ENCODE measurements at regions not wholly inside any gene's neighbourhood (a gene's known extent, or its start where the extent isn't known, plus 50 kb on each side); places are given as distances from the start of the nearest gene placed in this dataset.

DNA sequence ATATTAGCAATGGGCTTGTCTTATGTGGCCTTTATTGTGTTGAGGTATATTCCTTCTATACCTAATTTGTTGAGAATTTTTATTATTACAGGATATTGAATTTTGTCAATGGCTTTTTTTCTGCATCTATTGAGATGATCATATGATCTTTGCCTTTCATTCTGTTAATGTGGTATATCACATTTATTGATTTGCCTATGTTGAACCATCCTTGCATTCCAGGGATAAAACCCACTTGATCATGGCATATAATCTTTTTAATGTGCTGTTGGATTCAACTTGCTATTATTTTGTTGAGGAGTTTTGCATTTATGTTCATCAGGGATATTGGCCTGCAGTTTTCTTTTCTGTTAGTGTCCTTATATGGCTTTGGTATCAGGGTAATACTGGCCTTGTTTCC is 91.8 kb upstream of the KLF14 start:
- H3K4me1 ChIP-seq (ENCODE audit: control insufficient read depth, insufficient read depth, low read length) = no peaks in the 10 kb centered on the region
- no peak overlapping the region for H3K27ac ChIP-seq (ENCODE audit: low read depth, low read length)
- H3K27me3 ChIP-seq (ENCODE audit: control insufficient read depth, insufficient read depth, low read length) = no peaks in the 10 kb centered on the region
- no peak overlapping the region for H3K9ac ChIP-seq (ENCODE audit: low read length)
- no peaks in the 10 kb centered on the region for H3K36me3 ChIP-seq (ENCODE audit: control insufficient read depth, insufficient read depth, low read length)
- H3K4me3 ChIP-seq (ENCODE audit: low read length) = no peak overlapping the region

DNA sequence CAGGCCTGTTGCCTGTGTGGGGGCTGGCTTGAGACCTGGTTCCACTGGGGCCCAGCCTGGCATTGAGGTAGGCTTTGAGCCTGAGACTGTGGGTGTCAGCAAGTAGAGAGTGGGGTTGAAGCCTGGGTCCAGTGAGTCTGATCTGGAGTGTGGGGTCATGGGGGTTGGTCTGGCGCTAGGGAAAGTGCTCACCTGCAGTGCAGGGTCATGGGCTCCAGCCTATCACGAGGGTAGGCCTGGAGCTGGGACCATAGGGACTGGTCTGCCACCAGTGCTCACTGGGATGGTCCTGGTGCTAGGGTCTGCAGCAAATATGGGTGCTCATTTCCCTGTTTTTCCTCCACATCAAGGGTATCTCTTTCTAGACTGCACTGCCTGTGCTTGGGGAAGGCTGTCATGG is 95.4 kb upstream of the KLF14 start:
- H3K36me3 ChIP-seq (ENCODE audit: control insufficient read depth, insufficient read depth, low read length) = no peaks in the 10 kb centered on the region
- no peak overlapping the region for H3K9ac ChIP-seq (ENCODE audit: low read length)
- no peaks in the 10 kb centered on the region for H3K27me3 ChIP-seq (ENCODE audit: control insufficient read depth, insufficient read depth, low read length)
- H3K27ac ChIP-seq (ENCODE audit: low read depth, low read length) = no peak overlapping the region
- no peak overlapping the region for H3K4me3 ChIP-seq (ENCODE audit: low read length)
- no peaks in the 10 kb centered on the region for H3K4me1 ChIP-seq (ENCODE audit: control insufficient read depth, insufficient read depth, low read length)

DNA sequence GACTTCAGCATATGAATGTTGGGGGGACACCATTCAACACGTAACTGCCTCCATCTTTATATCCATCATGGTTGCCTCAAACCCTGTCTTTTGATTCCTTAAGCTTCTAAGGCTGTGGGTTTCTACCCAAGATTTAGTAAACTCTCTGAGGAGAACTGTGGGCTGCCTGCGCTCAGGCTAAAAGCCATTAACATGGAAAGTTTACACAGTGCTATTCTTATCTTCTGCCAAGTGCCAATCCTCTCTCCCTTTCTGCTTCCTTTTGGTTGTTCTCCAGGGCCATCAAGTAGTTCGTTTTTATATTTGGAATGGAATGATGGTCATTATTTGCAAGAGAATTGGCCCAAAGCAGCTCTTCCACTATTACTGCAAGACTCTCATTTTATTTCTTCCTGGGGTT is 97.3 kb upstream of the KLF14 start:
- no peaks in the 10 kb centered on the region for H3K27me3 ChIP-seq (ENCODE audit: control insufficient read depth, insufficient read depth, low read length)
- no peak overlapping the region for H3K27ac ChIP-seq (ENCODE audit: low read depth, low read length)
- H3K4me3 ChIP-seq (ENCODE audit: low read length) = no peak overlapping the region
- no peaks in the 10 kb centered on the region for H3K4me1 ChIP-seq (ENCODE audit: control insufficient read depth, insufficient read depth, low read length)
- H3K9ac ChIP-seq (ENCODE audit: low read length) = no peak overlapping the region
- no peaks in the 10 kb centered on the region for H3K36me3 ChIP-seq (ENCODE audit: control insufficient read depth, insufficient read depth, low read length)

DNA sequence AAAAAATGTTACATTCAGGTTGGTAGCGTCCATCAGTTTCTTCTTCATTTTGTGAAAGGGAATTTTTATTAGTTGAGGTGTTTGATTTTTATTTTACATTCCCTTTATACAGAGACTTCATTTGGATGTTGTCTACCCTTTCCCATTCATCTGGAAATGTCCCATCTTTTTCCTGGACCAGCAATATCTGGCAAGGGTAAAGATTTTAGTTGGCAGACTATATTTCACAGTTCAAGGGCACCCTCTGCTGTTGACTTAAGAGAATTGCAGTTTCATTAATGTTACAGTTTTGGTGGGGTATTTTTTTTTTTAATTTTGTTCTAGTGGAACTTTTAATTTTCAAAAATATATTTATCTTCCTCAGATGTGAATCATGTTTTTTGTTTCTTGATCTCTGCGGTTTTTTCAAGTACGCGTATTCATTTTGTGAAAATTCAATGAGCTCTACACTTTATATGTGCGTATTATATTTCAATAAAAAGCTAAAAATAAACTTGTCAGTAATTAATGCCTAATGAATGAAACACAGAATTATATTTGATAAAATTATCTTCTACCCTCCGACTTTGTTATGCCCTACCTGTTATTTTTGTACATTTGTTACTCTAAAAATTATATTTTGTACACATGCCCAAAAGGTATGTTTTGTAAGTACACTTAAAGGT is 97.9 kb upstream of the KLF14 start:
- no peak overlapping the region for H3K9ac ChIP-seq (ENCODE audit: low read length)
- no peak overlapping the region for H3K4me3 ChIP-seq (ENCODE audit: low read length)
- no peaks in the 10 kb centered on the region for H3K27me3 ChIP-seq (ENCODE audit: control insufficient read depth, insufficient read depth, low read length)
- no peaks in the 10 kb centered on the region for H3K4me1 ChIP-seq (ENCODE audit: control insufficient read depth, insufficient read depth, low read length)
- H3K27ac ChIP-seq (ENCODE audit: low read depth, low read length) = no peak overlapping the region
- no peaks in the 10 kb centered on the region for H3K36me3 ChIP-seq (ENCODE audit: control insufficient read depth, insufficient read depth, low read length)

DNA sequence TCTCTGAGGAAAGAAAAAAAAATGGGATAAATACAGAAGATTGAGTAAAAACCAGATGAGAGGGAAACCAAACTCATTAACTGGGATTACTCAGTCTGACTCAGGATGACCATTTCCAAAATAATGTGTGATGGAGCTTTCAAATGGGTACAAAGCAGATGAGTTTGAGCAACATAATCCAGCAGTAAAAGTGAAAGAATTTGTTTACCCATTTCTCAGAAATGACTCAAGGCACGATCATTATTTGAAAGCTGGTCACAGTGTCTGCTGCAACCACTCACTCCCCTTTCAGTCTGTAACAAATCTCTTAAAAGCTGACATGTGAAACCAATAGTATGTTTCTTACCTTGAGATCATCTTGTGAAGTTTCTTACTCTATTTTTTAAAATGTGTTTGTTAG is 104.7 kb upstream of the KLF14 start:
- Histone ChIP-seq H3K27ac (ENCODE audit: low read depth, low read length) (no peak overlapping the region), H3K36me3 (ENCODE audit: control insufficient read depth, insufficient read depth, low read length) (no peaks in the 10 kb centered on the region), H3K27me3 (ENCODE audit: control insufficient read depth, insufficient read depth, low read length) (no peaks in the 10 kb centered on the region), H3K4me3 (ENCODE audit: low read length) (no peak overlapping the region), H3K4me1 (ENCODE audit: control insufficient read depth, insufficient read depth, low read length) (no peaks in the 10 kb centered on the region), H3K9ac (ENCODE audit: low read length) (no peak overlapping the region)

DNA sequence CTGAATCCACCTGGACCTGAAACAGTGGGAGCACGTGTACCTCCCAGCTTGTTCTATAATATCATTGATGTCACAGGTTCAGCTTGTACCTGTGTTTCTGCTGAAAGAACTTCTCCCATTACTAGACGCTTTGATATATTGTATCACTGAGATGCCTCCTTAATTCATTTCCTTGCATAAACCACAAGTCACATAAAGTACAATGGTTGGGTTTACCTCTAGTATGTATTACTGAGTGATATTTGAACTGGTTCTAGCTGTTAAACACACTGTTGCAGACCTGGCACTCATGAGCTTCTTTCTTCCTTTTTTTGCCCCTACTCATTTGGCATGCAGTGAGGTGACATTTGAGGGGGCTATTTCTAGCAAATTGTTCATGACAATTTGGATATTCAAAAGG is 106.6 kb upstream of the KLF14 start:
- no peaks in the 10 kb centered on the region for H3K4me1 ChIP-seq (ENCODE audit: control insufficient read depth, insufficient read depth, low read length)
- no peak overlapping the region for H3K9ac ChIP-seq (ENCODE audit: low read length)
- no peaks in the 10 kb centered on the region for H3K27me3 ChIP-seq (ENCODE audit: control insufficient read depth, insufficient read depth, low read length)
- H3K27ac ChIP-seq (ENCODE audit: low read depth, low read length) = no peak overlapping the region
- H3K36me3 ChIP-seq (ENCODE audit: control insufficient read depth, insufficient read depth, low read length) = no peaks in the 10 kb centered on the region
- H3K4me3 ChIP-seq (ENCODE audit: low read length) = no peak overlapping the region

DNA sequence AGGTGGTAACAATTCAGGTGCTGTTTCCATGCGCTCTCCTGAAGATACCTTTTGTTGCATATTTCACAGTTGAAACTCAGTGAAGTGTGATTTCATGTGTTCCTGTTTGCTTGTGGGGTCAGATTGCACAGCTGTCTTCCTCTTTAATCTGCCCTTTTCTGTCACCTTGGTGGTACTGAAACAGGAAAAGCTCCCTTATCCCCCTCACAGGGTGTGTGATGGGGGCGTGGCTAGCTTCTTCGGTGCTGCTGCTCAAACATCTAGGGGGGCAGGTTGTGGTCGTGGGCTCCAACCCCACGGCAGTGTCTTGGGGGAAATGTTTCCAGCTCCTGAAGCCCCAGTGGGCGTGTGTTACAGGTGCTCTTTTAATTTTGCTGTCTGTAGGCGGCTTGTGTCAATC is 107.4 kb upstream of the KLF14 start:
- H3K9ac ChIP-seq (ENCODE audit: low read length) = no peak overlapping the region
- H3K36me3 ChIP-seq (ENCODE audit: control insufficient read depth, insufficient read depth, low read length) = no peaks in the 10 kb centered on the region
- no peaks in the 10 kb centered on the region for H3K4me1 ChIP-seq (ENCODE audit: control insufficient read depth, insufficient read depth, low read length)
- H3K27ac ChIP-seq (ENCODE audit: low read depth, low read length) = no peak overlapping the region
- H3K27me3 ChIP-seq (ENCODE audit: control insufficient read depth, insufficient read depth, low read length) = no peaks in the 10 kb centered on the region
- H3K4me3 ChIP-seq (ENCODE audit: low read length) = no peak overlapping the region

DNA sequence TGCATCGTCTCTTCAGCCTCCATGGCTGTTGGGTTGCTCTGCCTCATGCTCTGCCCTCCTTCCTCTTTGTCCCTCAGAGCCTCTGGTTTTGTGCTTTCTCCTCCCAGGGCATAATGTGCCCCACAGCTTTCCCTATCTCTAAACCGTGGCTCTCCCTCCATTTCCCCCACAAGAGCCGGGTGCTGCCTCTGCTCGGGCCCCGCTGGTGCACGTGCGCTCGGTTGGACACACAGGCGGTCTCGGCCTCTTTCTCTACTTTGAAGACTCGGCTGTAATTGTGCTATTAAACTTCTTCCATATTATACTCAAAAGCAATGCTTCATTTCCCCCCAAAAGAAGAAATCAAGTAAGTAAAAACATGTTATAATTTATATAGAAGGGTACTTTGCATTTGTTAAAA is 109.7 kb upstream of the KLF14 start:
- Histone ChIP-seq H3K9ac (ENCODE audit: low read length) (no peak overlapping the region), H3K4me1 (ENCODE audit: control insufficient read depth, insufficient read depth, low read length) (no peaks in the 10 kb centered on the region), H3K27me3 (ENCODE audit: control insufficient read depth, insufficient read depth, low read length) (no peaks in the 10 kb centered on the region), H3K27ac (ENCODE audit: low read depth, low read length) (no peak overlapping the region), H3K36me3 (ENCODE audit: control insufficient read depth, insufficient read depth, low read length) (no peaks in the 10 kb centered on the region), H3K4me3 (ENCODE audit: low read length) (no peak overlapping the region)

DNA sequence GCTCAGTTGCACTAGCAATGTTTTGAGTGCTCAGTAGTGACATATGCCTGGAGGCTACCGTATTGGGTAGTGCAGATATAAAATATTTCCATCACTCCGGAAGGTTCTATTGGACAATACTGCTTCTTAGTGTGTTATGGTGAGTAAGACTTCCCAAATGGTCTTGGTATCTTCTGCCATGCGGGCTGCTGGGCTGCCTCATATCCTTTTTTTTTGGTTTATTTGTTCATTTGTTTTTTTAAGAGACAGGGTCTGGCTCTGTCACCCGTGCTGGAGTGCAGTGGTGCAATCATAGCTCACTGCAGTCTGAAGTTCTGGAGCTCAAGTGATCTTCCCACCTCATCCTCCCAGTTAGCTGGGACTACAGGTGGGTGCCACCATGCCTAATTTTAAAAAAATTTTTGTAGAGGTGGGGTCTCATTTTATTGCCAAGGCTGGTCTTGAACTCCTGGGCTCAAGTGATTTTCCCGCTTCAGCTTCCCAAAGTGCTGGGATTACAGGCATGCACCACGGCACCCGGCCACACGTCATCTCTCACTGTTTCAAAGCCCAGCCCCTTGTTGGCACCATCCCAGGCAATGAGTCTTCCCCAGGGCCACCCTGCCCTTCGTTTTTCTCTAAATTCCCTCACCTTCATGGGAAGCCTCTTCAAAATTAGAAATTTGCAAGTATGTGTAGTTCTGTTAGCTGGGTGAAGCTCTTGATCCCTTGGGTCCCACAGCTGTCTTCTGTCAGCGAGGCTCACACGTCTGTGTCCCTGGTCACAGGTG is 111.0 kb upstream of the KLF14 start:
- Histone ChIP-seq H3K4me1 (ENCODE audit: control insufficient read depth, insufficient read depth, low read length) (no peaks in the 10 kb centered on the region), H3K9ac (ENCODE audit: low read length) (no peak overlapping the region), H3K27ac (ENCODE audit: low read depth, low read length) (no peak overlapping the region), H3K36me3 (ENCODE audit: control insufficient read depth, insufficient read depth, low read length) (no peaks in the 10 kb centered on the region), H3K27me3 (ENCODE audit: control insufficient read depth, insufficient read depth, low read length) (no peaks in the 10 kb centered on the region), H3K4me3 (ENCODE audit: low read length) (no peak overlapping the region)

DNA sequence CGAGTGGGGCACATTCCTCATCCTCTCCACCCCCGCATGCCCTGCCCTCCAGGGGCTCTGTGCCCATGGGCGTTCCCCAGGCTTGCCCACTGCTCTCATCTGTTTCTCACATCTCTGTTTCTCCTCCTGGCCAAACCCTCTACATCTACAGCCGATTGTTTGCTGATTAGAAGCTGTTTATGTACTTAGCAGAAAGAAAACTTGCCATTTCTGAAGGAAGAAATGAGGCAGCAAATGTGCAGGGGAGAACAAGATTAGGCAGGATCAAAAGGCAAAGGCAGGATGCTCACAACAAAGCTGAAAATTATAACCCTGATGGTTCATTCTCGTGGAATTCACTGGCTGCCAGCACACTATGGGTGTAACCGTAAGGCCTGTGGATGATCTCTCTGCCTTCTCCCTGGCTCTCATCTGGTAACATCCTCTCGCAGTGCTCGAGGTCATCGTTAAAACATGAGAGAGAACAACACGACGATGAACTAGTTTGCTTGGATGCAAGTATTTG is 111.6 kb upstream of the KLF14 start:
- Histone ChIP-seq H3K27ac (ENCODE audit: low read depth, low read length) (no peak overlapping the region), H3K4me1 (ENCODE audit: control insufficient read depth, insufficient read depth, low read length) (no peaks in the 10 kb centered on the region), H3K27me3 (ENCODE audit: control insufficient read depth, insufficient read depth, low read length) (no peaks in the 10 kb centered on the region), H3K36me3 (ENCODE audit: control insufficient read depth, insufficient read depth, low read length) (no peaks in the 10 kb centered on the region), H3K4me3 (ENCODE audit: low read length) (no peak overlapping the region), H3K9ac (ENCODE audit: low read length) (no peak overlapping the region)

DNA sequence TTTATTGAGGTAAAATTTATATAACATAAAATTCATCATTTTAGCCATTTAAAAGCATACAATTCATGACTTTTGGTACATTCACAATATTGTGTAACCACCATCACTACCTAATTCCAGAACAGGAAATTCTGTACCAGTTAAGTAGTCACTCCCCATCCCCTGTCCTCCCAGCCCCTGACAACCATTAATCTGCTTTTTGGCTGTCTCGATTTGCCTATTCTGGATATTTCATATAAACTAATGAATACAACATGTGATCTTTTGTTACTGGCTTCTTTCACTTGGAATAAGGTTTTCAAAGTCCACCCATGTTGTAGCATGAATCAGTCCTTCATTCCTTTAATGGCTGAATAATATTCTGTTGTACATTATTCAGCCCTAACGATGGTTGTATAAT is 115.6 kb upstream of the KLF14 start:
- H3K4me1 ChIP-seq (ENCODE audit: control insufficient read depth, insufficient read depth, low read length) = no peaks in the 10 kb centered on the region
- no peak overlapping the region for H3K4me3 ChIP-seq (ENCODE audit: low read length)
- no peak overlapping the region for H3K27ac ChIP-seq (ENCODE audit: low read depth, low read length)
- no peaks in the 10 kb centered on the region for H3K27me3 ChIP-seq (ENCODE audit: control insufficient read depth, insufficient read depth, low read length)
- H3K36me3 ChIP-seq (ENCODE audit: control insufficient read depth, insufficient read depth, low read length) = no peaks in the 10 kb centered on the region
- H3K9ac ChIP-seq (ENCODE audit: low read length) = no peak overlapping the region

DNA sequence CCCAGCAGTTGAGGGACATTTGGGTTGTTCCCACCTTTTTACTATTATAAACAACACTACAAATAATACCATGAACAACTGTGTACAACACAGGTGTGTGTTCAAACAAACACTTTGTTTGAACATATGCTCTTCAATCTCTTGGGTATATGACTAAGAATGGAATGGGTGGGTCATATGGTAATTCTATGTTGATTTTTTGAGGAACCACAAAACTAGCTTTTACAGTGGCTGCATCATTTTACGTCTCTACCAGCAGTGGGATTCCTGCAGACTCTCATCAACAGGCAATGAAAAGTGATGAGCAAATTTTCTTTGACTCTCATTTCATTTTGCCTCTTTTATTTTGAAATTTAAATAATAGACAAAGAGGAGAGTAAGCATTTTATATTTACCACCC is 116.9 kb upstream of the KLF14 start:
- no peak overlapping the region for H3K27ac ChIP-seq (ENCODE audit: low read depth, low read length)
- no peaks in the 10 kb centered on the region for H3K36me3 ChIP-seq (ENCODE audit: control insufficient read depth, insufficient read depth, low read length)
- H3K27me3 ChIP-seq (ENCODE audit: control insufficient read depth, insufficient read depth, low read length) = no peaks in the 10 kb centered on the region
- no peak overlapping the region for H3K4me3 ChIP-seq (ENCODE audit: low read length)
- H3K9ac ChIP-seq (ENCODE audit: low read length) = no peak overlapping the region
- no peaks in the 10 kb centered on the region for H3K4me1 ChIP-seq (ENCODE audit: control insufficient read depth, insufficient read depth, low read length)

DNA sequence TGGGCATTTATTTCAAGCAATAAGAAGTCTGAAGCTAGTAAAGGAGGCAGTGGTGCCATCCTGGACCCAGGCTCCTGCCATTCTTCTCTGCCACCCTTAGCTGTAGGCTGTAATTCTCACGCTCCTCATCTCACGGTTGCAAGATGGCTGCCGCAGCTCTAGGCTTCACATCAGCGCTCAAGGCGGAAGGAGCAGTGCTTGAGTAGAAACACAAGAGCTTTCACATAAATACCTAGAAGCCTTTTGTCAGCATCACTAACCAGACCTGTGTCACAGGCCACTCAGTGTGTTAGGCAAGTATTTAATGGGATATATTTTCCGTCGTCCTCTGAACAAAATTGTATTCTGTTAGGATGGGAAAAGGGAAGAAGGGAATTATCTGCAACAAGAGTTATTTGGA is 118.9 kb upstream of the KLF14 start:
- no peak overlapping the region for H3K27ac ChIP-seq (ENCODE audit: low read depth, low read length)
- peaks cover 6% of the 10 kb centered on the region for H3K36me3 ChIP-seq (ENCODE audit: control insufficient read depth, insufficient read depth, low read length)
- no peaks in the 10 kb centered on the region for H3K27me3 ChIP-seq (ENCODE audit: control insufficient read depth, insufficient read depth, low read length)
- H3K4me3 ChIP-seq (ENCODE audit: low read length) = no peak overlapping the region
- no peaks in the 10 kb centered on the region for H3K4me1 ChIP-seq (ENCODE audit: control insufficient read depth, insufficient read depth, low read length)
- no peak overlapping the region for H3K9ac ChIP-seq (ENCODE audit: low read length)
